Caki2 (cell line): ENCODE measurements at regions not wholly inside any gene's neighbourhood (a gene's known extent, or its start where the extent isn't known, plus 50 kb on each side); places are given as distances from the start of the nearest gene placed in this dataset.
"Not testable (repeated sequence)": the region's sequence is repeated elsewhere in the genome, so short reads cannot be mapped to it uniquely, and the experiment has no call there.

Source experiments
- DNase-seq: peaks from one replicate; pipeline ENCODE4 v3.0.0-alpha.2; 2015; ENCODE audit warnings: low read depth
- in situ Hi-C: cut with HindIII; loops from 2 replicates; pipeline ENCODE4 v1.10.0; 2016; ENCODE audit warnings: low sequenced_read_pairs, low pct_unique_long_range_greater_than_20kb, mixed read lengths

DNA sequence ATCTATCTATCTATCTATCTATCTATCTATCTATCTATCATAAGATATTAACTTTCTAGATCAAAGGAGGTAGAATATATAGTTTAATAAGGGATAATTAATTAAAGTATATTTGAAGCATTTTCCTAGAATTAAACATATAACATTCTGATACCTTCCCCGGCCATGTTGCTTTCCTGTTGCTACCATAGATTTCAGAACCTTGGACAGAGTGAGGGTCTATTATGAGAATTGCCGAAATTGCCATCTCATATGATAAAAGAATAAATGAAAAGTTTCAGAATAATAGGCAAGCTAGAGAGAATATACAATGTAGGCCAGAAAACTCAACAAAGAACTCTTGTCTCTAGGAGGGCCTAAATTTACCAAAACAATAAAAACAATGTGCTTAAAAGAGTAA, 706.1 kb upstream of the TMPRSS15 start:
- in situ Hi-C loops, result no loop called here
- DNase-seq, result no peak

DNA sequence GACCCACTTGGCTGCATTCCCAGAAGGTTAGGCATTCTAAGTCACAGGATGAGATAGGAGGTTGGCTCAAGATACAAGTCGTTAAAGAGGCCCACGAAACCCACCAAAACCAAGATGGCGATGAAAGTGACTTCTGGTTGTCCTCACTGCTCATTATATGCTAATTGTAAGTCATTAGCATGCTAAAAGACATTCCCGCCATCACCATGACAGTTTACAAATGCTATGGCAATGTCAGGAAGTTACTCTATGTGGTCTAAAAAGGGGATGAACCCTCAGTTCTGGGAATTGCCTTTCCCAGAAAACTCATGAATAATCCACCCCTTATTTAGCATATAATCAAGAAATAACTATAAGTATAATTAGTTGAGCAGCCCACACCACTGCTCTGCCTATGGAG, 715.7 kb upstream of the TMPRSS15 start:
- DNase-seq, in situ Hi-C loops: not testable (repeated sequence)

DNA sequence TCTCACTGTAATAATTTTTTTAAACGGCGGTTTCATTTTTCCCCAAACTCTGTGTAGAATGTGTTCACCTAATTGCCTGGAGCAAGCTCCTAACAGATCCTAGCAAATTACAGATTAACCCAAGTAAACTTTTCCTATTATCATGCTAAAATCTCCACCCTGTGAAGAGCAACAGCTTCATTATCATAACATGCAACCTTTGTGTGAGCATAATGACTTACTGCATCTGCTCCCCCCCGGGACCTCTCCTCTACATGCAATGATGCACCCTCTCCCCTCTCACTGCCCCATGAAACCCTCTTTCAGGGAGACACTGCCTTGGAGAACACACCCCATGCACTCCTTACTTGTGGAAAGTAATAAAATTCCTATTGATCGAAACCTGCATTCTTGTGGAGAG, 717.0 kb upstream of the TMPRSS15 start:
- in situ Hi-C loops, result no loop called here
- no peak for DNase-seq

DNA sequence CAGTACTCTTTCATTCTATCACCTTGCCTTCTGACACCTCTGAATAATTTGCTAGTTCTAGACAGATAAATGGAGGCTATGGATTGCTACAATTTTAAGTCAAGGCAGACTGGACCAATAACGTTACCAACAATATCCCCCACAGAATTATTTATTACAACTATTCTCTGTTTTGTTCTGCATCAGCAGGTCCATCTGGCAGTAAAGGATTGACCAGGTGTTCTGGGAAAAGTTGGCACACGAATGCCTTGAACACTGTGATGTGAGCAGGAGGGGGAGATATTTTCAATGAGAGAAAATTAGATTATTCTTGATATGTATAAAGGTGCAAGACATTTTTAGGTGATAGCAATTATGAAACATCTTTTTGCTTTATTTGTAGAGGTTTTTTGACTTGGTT, 718.8 kb upstream of the TMPRSS15 start:
- in situ Hi-C loops, result no loop called here
- no peak for DNase-seq

GRCh38 chr21:19123053-19123452, 719.5 kb upstream of the TMPRSS15 start:
- in situ Hi-C loops, result no loop called here
- no peak for DNase-seq

GRCh38 chr21:19123525-19123924, 719.9 kb upstream of the TMPRSS15 start:
- DNase-seq, result no peak
- in situ Hi-C loops, result no loop called here

GRCh38 chr21:19124691-19125090, 721.1 kb upstream of the TMPRSS15 start:
- in situ Hi-C loops, result no loop called here
- no peak for DNase-seq

- DNase-seq, result no peak
- in situ Hi-C loops, result no loop called here
These were observed 726.9 kb upstream of the TMPRSS15 start for GRCh38 chr21:19130379-19131028.

DNA sequence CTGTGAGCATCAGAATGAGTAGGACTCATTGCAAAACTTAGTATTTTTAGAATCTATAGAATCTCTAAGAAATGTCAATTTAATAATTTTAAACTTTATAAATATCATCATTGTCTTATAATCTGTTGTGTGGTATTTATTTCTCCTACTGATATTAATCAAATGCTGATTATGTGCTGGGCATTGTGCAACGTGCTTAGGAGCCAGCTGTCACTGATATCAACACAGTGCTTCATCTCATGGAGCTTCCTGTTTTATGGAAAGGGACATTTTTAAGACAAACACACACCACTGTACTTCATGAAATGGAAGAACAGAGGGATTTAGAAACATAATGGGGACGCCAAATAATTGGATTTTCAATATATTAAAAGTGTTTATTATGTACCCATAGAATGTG, 737.9 kb upstream of the TMPRSS15 start:
- DNase-seq, result no peak
- in situ Hi-C loops, result no loop called here

- in situ Hi-C loops, result no loop called here
- no peak for DNase-seq
These were observed 742.2 kb upstream of the TMPRSS15 start for GRCh38 chr21:19145682-19146293.

- peak; percentile 19 for DNase-seq
- in situ Hi-C loops, result no loop called here
These were observed 744.5 kb upstream of the TMPRSS15 start for GRCh38 chr21:19148056-19148455.

DNA sequence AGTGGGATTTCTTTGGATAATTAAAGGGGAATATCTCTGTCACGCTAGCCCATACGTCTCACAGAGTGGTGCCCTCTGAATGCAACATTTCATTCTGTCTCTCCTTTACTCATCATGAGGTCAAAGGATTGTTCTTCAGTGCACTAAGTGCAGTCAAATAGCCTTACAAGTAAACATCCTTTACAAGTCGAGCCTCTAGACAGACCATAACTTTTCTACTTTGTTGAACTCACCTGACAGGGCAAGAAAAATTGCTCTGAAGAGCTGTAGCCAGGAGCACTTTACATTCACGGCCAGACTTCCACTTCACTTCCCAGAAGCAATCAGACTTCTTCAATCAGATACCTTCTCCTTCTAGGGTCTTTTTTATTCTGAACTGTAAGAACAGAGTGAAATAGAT, 768.0 kb upstream of the TMPRSS15 start:
- DNase-seq, result no peak
- in situ Hi-C loops, result no loop called here

- no peak for DNase-seq
- in situ Hi-C loops, result no loop called here
These were observed 778.1 kb upstream of the TMPRSS15 start for GRCh38 chr21:19181604-19182140.

GRCh38 chr21:19197950-19198349, 794.4 kb upstream of the TMPRSS15 start:
- in situ Hi-C loops, result no loop called here
- DNase-seq, result no peak

- in situ Hi-C loops, result no loop called here
- peak; percentile 33 for DNase-seq
These were observed 795.2 kb upstream of the TMPRSS15 start for GRCh38 chr21:19198801-19199200.

DNA sequence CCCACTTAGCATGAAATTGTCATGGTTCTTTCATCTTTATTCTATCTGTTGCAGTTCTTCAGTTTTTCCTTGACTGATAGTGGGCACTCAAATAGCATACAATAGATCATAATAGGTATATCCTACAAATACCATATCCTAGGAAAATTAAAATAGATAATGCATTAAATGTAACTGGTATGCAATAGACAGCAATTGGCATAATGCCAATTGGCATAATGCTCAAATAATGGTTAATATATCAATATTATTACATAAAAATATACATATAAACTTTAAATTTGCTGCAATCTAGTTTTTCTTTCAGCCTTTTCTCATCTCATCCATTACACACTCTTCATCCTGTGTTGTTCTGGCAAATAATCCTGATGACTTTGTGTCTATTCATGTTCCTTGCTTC, 814.6 kb upstream of the TMPRSS15 start:
- DNase-seq, result no peak
- in situ Hi-C loops, result no loop called here

GRCh38 chr21:19224090-19224489, 820.5 kb upstream of the TMPRSS15 start:
- in situ Hi-C loops, result no loop called here

GRCh38 chr21:19228226-19228625, 824.6 kb upstream of the TMPRSS15 start:
- DNase-seq, result no peak
- in situ Hi-C loops, result no loop called here

More at GRCh38 chr21:19224090-19224489, 820.5 kb upstream of the TMPRSS15 start:
- DNase-seq, result no peak

- DNase-seq, in situ Hi-C loops: not testable (repeated sequence)
These were observed 830.3 kb upstream of the TMPRSS15 start for GRCh38 chr21:19233841-19234240.

GRCh38 chr21:19236209-19236608, 832.6 kb upstream of the TMPRSS15 start:
- no peak for DNase-seq
- in situ Hi-C loops, result no loop called here
